ENCODE measurements at regions not wholly inside any gene's neighbourhood (a gene's known extent, or its start where the extent isn't known, plus 50 kb on each side); places are given as distances from the start of the nearest gene placed in this dataset.
"Not testable (repeated sequence)": the region's sequence is repeated elsewhere in the genome, so short reads cannot be mapped to it uniquely, and the experiment has no call there.

DNA sequence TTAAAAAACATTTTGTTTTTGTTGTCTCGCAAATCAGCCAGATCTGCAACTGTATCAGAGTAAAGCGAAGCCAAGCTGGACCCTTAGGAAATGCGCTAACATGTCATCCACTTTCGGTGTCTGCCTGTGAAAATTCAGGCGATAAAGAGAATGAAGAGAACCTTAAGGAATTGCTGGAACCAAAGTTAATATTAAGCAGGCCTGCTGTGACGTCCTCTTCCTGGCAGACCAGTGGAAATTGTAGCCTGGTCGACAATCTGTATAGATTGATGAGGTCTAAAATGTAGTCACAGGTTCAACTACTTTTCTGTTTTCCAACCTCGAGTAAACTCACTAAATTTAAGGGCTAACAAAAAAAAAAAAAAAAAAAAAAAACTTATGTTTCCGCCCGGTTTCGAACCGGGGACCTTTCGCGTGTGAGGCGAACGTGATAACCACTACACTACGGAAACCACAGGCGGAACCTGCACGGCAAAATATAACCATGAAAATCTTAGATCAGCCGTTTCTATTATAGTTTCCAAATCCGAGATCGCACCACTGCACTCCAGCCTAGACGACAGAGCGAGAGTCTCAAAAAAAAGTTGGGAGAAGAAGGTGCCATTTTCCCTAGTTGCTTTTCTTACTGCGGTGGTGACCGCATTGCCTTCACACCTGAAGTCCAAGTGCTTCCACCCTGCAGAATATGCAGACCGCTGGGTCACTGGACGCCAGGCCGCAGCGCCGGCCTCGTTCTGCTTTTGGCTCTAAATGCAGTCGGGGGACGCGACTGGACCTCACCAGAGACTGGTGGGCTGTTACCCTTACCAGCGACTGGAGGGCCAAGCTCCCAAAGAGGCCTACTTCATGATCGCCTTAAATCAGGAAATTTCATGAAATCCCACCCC lies 131.0 kb downstream of the PPIAL4A start:
- TF ChIP-seq, protein P1, sequence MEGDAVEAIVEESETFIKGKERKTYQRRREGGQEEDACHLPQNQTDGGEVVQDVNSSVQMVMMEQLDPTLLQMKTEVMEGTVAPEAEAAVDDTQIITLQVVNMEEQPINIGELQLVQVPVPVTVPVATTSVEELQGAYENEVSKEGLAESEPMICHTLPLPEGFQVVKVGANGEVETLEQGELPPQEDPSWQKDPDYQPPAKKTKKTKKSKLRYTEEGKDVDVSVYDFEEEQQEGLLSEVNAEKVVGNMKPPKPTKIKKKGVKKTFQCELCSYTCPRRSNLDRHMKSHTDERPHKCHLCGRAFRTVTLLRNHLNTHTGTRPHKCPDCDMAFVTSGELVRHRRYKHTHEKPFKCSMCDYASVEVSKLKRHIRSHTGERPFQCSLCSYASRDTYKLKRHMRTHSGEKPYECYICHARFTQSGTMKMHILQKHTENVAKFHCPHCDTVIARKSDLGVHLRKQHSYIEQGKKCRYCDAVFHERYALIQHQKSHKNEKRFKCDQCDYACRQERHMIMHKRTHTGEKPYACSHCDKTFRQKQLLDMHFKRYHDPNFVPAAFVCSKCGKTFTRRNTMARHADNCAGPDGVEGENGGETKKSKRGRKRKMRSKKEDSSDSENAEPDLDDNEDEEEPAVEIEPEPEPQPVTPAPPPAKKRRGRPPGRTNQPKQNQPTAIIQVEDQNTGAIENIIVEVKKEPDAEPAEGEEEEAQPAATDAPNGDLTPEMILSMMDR (IDR thresholded peaks at IDR 0.05) = not testable (repeated sequence)
- TF ChIP-seq POLR2A (IDR thresholded peaks at IDR 0.05) = not testable (repeated sequence)

Measured in body of pancreas (tissue), 4 donors.